AG10803 (cell line): ENCODE measurements at regions not wholly inside any gene's neighbourhood (a gene's known extent, or its start where the extent isn't known, plus 50 kb on each side); places are given as distances from the start of the nearest gene placed in this dataset.

Source experiments
- DNase-seq: peaks from one replicate; pipeline ENCODE4 v3.0.0; 2010; ENCODE audit warnings: low read depth
- H3K4me3 ChIP-seq: 2 replicates; pipeline ENCODE4 v1.5.1; 2011; ENCODE audit warnings: mild to moderate bottlenecking, low read length, control low read depth
- CTCF ChIP-seq: conservative IDR thresholded peaks from 2 replicates; pipeline ENCODE4 v1.5.1; 2011; ENCODE audit warnings: mild to moderate bottlenecking, low read length, control low read depth, inconsistent platforms

- no peak for TF ChIP-seq CTCF
- H3K4me3 ChIP-seq, result no peak overlapping the region
- DNase-seq, result peak; percentile 87
These were observed 59.7 kb upstream of the MAGI1 start for GRCh38 chr3:66098436-66098835.

GRCh38 chr3:66097647-66098046 lies 58.9 kb upstream of the MAGI1 start:
- H3K4me3 ChIP-seq, result no peak overlapping the region
- no peak for TF ChIP-seq CTCF
- DNase-seq, result no peak

GRCh38 chr3:66095295-66096001 lies 56.7 kb upstream of the MAGI1 start:
- peak; percentile 46 for DNase-seq
- H3K4me3 ChIP-seq, result no peak overlapping the region
- TF ChIP-seq CTCF, result no peak

GRCh38 chr3:66093981-66094380 lies 55.3 kb upstream of the MAGI1 start:
- TF ChIP-seq CTCF, result no peak
- no peak overlapping the region for H3K4me3 ChIP-seq

GRCh38 chr3:66092175-66092995 lies 53.7 kb upstream of the MAGI1 start:
- TF ChIP-seq CTCF, result no peak
- DNase-seq, result peak; percentile 57
- H3K4me3 ChIP-seq, result peak overlapping the region; percentile 29

More at GRCh38 chr3:66093981-66094380, 55.3 kb upstream of the MAGI1 start:
- DNase-seq, result no peak
